ENCODE measurements at regions not wholly inside any gene's neighbourhood (a gene's known extent, or its start where the extent isn't known, plus 50 kb on each side); places are given as distances from the start of the nearest gene placed in this dataset.
A peak's percentile ranks its signal among the peaks of the same experiment; 100 is the strongest.

DNA sequence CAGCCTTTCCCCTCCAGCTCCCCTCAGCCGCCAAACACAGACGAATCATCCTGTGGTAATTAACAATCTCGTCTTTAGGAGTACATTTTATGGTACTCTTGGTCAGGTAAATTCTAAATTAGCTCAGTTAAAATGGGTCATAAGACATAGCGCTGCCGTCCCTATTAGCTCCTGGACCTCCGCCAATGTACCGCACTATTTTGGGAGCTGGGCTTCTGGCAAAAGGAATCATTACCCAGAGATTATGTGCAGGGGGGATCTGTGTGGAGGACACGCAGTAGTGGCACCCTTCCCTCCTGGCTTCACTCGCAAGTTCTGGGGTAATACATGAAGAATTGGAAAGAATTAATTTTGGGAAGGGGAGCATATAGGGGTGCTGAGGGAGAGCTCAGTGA is 68.6 kb upstream of the ONECUT1 start:
- peak; percentile 15 for DNase-seq

DNA sequence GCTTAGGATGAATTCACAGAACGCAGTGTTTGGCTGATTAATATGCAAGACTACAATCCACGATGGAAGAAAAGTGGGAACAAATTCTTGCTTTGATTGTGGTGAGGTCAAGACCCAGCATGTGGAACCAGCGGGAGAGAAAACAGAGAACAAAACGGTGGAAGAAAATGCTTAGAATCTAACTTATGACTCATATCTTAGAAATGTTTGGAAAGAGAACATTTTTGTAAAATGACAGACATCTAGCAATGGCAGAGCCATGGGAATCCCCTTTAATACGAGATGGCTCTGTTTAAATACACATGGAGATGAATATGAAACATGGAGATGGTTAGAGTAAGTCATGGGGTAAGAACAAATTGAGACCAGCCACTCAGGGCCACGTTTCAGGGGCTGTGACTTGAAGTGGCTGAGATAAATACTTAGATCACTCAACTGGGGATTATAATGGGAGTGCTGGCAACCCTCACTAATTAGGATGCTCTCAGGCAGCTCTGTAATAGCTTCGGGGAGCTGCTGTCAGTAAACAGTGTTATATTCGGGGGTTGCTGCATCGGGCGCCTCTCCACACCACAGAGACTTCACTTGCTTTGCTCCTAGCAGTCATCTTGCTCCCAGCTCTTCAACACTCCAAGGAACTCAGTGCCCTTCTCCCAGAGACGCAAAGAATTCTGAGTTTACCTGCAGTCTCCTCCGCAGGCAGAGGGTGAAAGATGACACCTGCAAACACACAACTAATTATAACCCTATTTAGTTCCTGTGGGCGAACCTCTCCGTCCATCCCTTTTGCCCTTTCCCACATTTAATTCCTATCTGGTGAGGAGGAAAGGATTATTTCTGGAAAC is 68.0 kb upstream of the ONECUT1 start:
- peak; percentile 90 for DNase-seq

- no peak for DNase-seq
Observed at GRCh38 chr15:52857471-52857870, 67.3 kb upstream of the ONECUT1 start.

DNA sequence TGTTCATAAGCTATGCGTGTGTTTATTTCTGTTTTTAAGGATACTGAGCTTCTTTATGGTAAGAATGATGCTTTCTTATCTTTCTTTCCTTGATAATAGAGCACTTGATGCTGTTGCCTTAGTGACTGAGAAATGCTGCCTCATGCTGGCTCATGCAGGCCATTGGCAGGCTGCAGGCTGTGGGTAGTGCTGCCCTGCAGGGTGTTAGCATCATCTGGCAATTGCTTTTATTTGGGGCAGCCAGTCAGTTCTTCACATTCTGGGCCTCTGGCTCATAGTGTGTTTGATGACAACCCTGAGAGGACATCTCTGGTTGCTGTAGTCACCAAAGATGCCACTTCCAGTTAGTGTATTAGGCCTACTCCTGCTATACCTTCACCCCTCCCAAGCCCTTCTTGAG is 66.2 kb upstream of the ONECUT1 start:
- no peak for DNase-seq

DNA sequence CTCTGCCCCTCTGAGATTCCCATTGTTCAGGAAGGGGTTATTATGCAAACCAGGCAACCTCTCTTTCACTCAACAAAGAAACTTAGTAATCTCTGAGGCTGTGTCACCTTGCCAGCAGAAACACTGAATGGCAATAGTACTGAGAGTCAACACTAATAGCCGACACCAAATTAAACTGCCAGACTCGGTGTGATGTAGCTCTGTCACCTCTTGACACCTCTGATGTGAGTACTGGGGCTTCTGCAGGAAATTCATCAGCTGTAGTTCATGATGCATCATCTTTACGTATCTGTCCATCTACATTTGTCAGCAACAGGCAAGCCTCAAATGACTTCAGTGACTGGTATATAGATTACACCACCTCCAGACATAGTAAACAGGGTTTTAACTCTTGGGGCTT is 65.0 kb upstream of the ONECUT1 start:
- no peak for DNase-seq

GRCh38 chr15:52844823-52845222 is 54.7 kb upstream of the ONECUT1 start:
- no peak for DNase-seq
